ENCODE measurements at regions not wholly inside any gene's neighbourhood (a gene's known extent, or its start where the extent isn't known, plus 50 kb on each side); places are given as distances from the start of the nearest gene placed in this dataset.

DNA sequence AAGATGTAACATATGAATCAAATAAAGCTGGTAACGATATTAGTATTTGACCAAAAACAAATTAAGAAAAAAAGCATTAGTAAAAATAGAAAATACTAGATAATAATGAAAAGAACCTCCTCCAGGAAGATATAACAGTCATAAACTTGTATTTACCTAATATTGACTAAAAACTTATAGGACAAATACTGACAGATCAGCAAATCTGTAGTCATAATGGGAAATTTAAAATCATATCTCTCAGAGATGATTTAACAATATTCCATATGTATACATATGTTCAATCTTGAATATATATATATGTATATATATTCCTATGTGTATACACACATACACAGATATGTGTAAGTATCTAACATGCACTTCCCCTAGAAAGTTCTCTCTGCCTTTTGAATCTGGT is 52.0 kb upstream of the FGGY start:
- DNase-seq: no peak
